Keratinocyte (primary cell): ENCODE measurements at regions not wholly inside any gene's neighbourhood (a gene's known extent, or its start where the extent isn't known, plus 50 kb on each side); places are given as distances from the start of the nearest gene placed in this dataset.

Experiments used
- DNase-seq: peaks from one replicate; pipeline ENCODE4 v3.0.0-alpha.2; 2011; ENCODE audit warnings: low read depth, missing footprints, low spot score
- FAIRE-seq: peaks from 2 replicates; lab custom pipeline; 2011; peaks lifted over from hg19 to GRCh38; lab: Jason Lieb, UNC
- H2AFZ ChIP-seq: 2 replicates; pipeline ENCODE4 v1.6.0; 2012; ENCODE audit warnings: low read length, control low read depth, inconsistent platforms; ENCODE audit not compliant: control insufficient read depth
- H3K27ac ChIP-seq: 2 replicates; pipeline ENCODE4 v1.5.1; 2011; ENCODE audit warnings: low read length; ENCODE audit not compliant: control insufficient read depth, insufficient read depth
- H3K27me3 ChIP-seq: 3 replicates; pipeline ENCODE4 v1.6.0; 2011; ENCODE audit warnings: low read length; ENCODE audit not compliant: control insufficient read depth, insufficient read depth; ENCODE audit errors: extremely low read depth
- H3K36me3 ChIP-seq, 2 experiments: 2 replicates in 1 of 2; 3 replicates in 1 of 2; pipeline ENCODE4 v1.5.1; 2011; ENCODE audit warnings: low read length in 2 of 2, mild to moderate bottlenecking in 1 of 2; ENCODE audit not compliant: control insufficient read depth in 2 of 2, insufficient read depth in 2 of 2; ENCODE audit errors: extremely low read depth in 1 of 2
- H3K4me1 ChIP-seq: 3 replicates; pipeline ENCODE4 v1.5.1; 2011; ENCODE audit warnings: low read length; ENCODE audit not compliant: control insufficient read depth, insufficient read depth; ENCODE audit errors: extremely low read depth
- H3K4me2 ChIP-seq: 3 replicates; pipeline ENCODE4 v1.6.0; 2011; ENCODE audit warnings: low read depth, low read length; ENCODE audit not compliant: control insufficient read depth, insufficient read depth; ENCODE audit errors: extremely low read depth
- H3K4me3 ChIP-seq, 3 experiments: fragments of 200-600 bp in 1 of 3; sonication (generic) in 1 of 3; 2 replicates in 2 of 3; 3 replicates in 1 of 3; pipeline ENCODE4 v1.5.1; 2011 to 2016; ENCODE audit warnings: low read length in 3 of 3, mild to moderate bottlenecking in 3 of 3, control low read depth in 2 of 3, inconsistent platforms in 1 of 3, low read depth in 1 of 3, mixed read lengths in 1 of 3, mixed run types in 1 of 3, moderate library complexity in 1 of 3; ENCODE audit not compliant: control insufficient read depth in 2 of 3, insufficient read depth in 2 of 3; ENCODE audit errors: extremely low read depth in 1 of 3
- H3K79me2 ChIP-seq: 2 replicates; pipeline ENCODE4 v1.6.0; 2012; ENCODE audit warnings: low read length; ENCODE audit not compliant: control insufficient read depth, insufficient read depth
- H3K9ac ChIP-seq: 3 replicates; pipeline ENCODE4 v1.6.0; 2011; ENCODE audit warnings: low read length; ENCODE audit not compliant: control insufficient read depth, insufficient read depth; ENCODE audit errors: extremely low read depth
- H3K9me1 ChIP-seq: 3 replicates; pipeline ENCODE4 v1.6.0; 2011; ENCODE audit warnings: low read length; ENCODE audit not compliant: control insufficient read depth, insufficient read depth; ENCODE audit errors: extremely low read depth
- H3K9me3 ChIP-seq: 2 replicates; pipeline ENCODE4 v1.5.1; 2012; ENCODE audit warnings: low read depth, low read length; ENCODE audit not compliant: control insufficient read depth
- H4K20me1 ChIP-seq: 3 replicates; pipeline ENCODE4 v1.6.0; 2011; ENCODE audit warnings: low read length; ENCODE audit not compliant: control insufficient read depth, insufficient read depth; ENCODE audit errors: extremely low read depth
- CTCF ChIP-seq, 3 experiments: IDR thresholded peaks in 1 of 3; conservative IDR thresholded peaks in 1 of 3; optimal IDR thresholded peaks in 1 of 3; 2 replicates in 2 of 3; 3 replicates in 1 of 3; pipeline versions ENCODE3 to v1.5.1; 2011; ENCODE audit warnings: low read length in 3 of 3, mild to moderate bottlenecking in 3 of 3, moderate library complexity in 2 of 3, control low read depth in 1 of 3, inconsistent platforms in 1 of 3; ENCODE audit not compliant: insufficient read depth in 2 of 3; ENCODE audit errors: extremely low read depth in 1 of 3
- EZH2 ChIP-seq: IDR thresholded peaks from one replicate; pipeline ENCODE4 v1.6.1; 2012; ENCODE audit warnings: inconsistent platforms, mild to moderate bottlenecking, low read length, moderate library complexity
- dilution Hi-C: fragments of 300-500 bp; cut with MboI; formaldehyde crosslinking; loops from one replicate; pipeline ENCODE4 v1.7.0; 2020; ENCODE audit warnings: low sequenced_read_pairs; ENCODE audit not compliant: extremely low pct_ligation_motif_present

DNA sequence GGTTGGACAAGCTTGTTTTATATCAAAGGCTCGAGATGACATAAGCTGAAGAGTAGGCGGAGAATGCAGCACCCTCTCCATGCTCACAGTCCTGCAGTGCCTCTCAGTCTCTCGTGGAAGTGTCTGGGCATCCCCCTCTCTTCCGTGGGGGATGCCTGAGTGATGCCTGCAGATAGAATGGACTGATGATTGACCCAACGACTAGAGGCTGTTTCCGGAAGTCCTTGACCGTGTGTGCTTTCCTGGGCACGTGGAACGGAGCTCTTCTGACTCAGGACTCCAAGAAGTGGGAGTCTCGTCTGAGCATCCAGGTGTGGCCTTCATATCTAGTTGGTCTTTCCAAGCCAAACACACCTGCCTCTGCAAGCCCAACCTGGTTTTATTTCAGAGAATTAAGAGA is 241.8 kb upstream of the IRX2 start:
- Histone ChIP-seq H3K4me2 (no peak overlapping the region), H3K4me1 (no peaks in the 10 kb centered on the region), H3K9ac (no peak overlapping the region), H3K36me3 (no peaks in the 10 kb centered on the region), H3K27me3 (peaks cover 3% of the 10 kb centered on the region), H3K9me1 (no peaks in the 10 kb centered on the region), H3K27ac (no peak overlapping the region), H3K79me2 (no peaks in the 10 kb centered on the region), H3K9me3 (peaks cover 4% of the 10 kb centered on the region), H3K4me3 (no peak overlapping the region), H2AFZ (no peak overlapping the region), H4K20me1 (no peaks in the 10 kb centered on the region)
- DNase-seq (no peak), FAIRE-seq (no peak)
- dilution Hi-C loops, result no loop called here
- TF ChIP-seq EZH2 (no peak), CTCF (optimal IDR thresholded peaks at IDR 0.05 in 1 of 3, IDR thresholded peaks at IDR 0.05 in 1 of 3, conservative IDR thresholded peaks at IDR 0.05 in 1 of 3; ENCODE audit: extremely low read depth in 1 of 3, insufficient read depth in 2 of 3, low read length in 3 of 3) (no peak)

GRCh38 chr5:2992806-2993205 is 241.3 kb upstream of the IRX2 start:
- DNase-seq, result no peak
- Histone ChIP-seq H3K79me2 (no peaks in the 10 kb centered on the region), H4K20me1 (no peaks in the 10 kb centered on the region), H3K27ac (no peak overlapping the region), H3K4me2 (no peak overlapping the region), H3K9me1 (no peaks in the 10 kb centered on the region), H3K36me3 (no peaks in the 10 kb centered on the region), H3K27me3 (peaks cover 3% of the 10 kb centered on the region), H2AFZ (no peak overlapping the region), H3K4me3 (no peak overlapping the region), H3K4me1 (no peaks in the 10 kb centered on the region), H3K9me3 (peaks cover 4% of the 10 kb centered on the region), H3K9ac (no peak overlapping the region)
- no peak for TF ChIP-seq EZH2
- no peak for TF ChIP-seq CTCF (optimal IDR thresholded peaks at IDR 0.05 in 1 of 3, IDR thresholded peaks at IDR 0.05 in 1 of 3, conservative IDR thresholded peaks at IDR 0.05 in 1 of 3; ENCODE audit: extremely low read depth in 1 of 3, insufficient read depth in 2 of 3, low read length in 3 of 3)
- no peak for FAIRE-seq
- dilution Hi-C loops, result no loop called here
